Ishikawa (cell line): ENCODE measurements at regions not wholly inside any gene's neighbourhood (a gene's known extent, or its start where the extent isn't known, plus 50 kb on each side); places are given as distances from the start of the nearest gene placed in this dataset.

Experiments used
- CEBPB ChIP-seq: IDR thresholded peaks from 2 replicates; pipeline ENCODE4 v1.6.1; 2012
- CREB1 ChIP-seq: IDR thresholded peaks from 2 replicates; pipeline ENCODE4 v1.6.1; 2012; ENCODE audit warnings: low read depth
- EGR1 ChIP-seq: IDR thresholded peaks from 2 replicates; pipeline ENCODE4 v1.6.1; 2012
- EP300 ChIP-seq: IDR thresholded peaks from 2 replicates; pipeline ENCODE4 v1.6.1; 2012; ENCODE audit warnings: borderline replicate concordance
- FOXM1 ChIP-seq: IDR thresholded peaks from 2 replicates; pipeline ENCODE4 v1.6.1; 2012; ENCODE audit warnings: low read depth, borderline replicate concordance
- MAX ChIP-seq: IDR thresholded peaks from 2 replicates; pipeline ENCODE4 v1.6.1; 2012
- NFIC ChIP-seq: IDR thresholded peaks from 2 replicates; pipeline ENCODE4 v1.6.1; 2012
- RAD21 ChIP-seq: IDR thresholded peaks from 2 replicates; pipeline ENCODE4 v1.6.1; 2012; ENCODE audit warnings: low read depth
- REST ChIP-seq: IDR thresholded peaks from 2 replicates; pipeline ENCODE4 v1.6.1; 2012; ENCODE audit warnings: low read depth, mild to moderate bottlenecking
- TAF1 ChIP-seq: IDR thresholded peaks from 2 replicates; pipeline ENCODE4 v1.6.1; 2012; ENCODE audit warnings: low read depth, mild to moderate bottlenecking
- TCF12 ChIP-seq: IDR thresholded peaks from 2 replicates; pipeline ENCODE4 v1.6.1; 2012; ENCODE audit warnings: low read depth
- TEAD4 ChIP-seq: IDR thresholded peaks from 2 replicates; pipeline ENCODE4 v1.6.1; 2012
- USF1 ChIP-seq: IDR thresholded peaks from 2 replicates; pipeline ENCODE4 v1.6.1; 2012
- YY1 ChIP-seq: IDR thresholded peaks from 2 replicates; pipeline ENCODE4 v1.6.1; 2012; ENCODE audit warnings: low read depth
- ZBTB7A ChIP-seq: IDR thresholded peaks from 2 replicates; pipeline ENCODE4 v1.6.1; 2012; ENCODE audit warnings: low read depth

- TF ChIP-seq MAX = no peak
- no peak for TF ChIP-seq NFIC
- no peak for TF ChIP-seq ZBTB7A
- TF ChIP-seq TAF1 = no peak
- TF ChIP-seq REST = no peak
- no peak for TF ChIP-seq CREB1
- no peak for TF ChIP-seq USF1
Observed at GRCh38 chr7:25965405-25966123, 186.4 kb upstream of the NFE2L3 start.

GRCh38 chr7:25966469-25966868 lies 185.5 kb upstream of the NFE2L3 start:
- no peak for TF ChIP-seq RAD21
- TF ChIP-seq ZBTB7A = no peak
- no peak for TF ChIP-seq CREB1
- no peak for TF ChIP-seq CEBPB
- no peak for TF ChIP-seq YY1
- no peak for TF ChIP-seq EP300
- TF ChIP-seq REST = no peak
- TF ChIP-seq MAX = no peak
- no peak for TF ChIP-seq EGR1
- TF ChIP-seq USF1 = no peak
- TF ChIP-seq TEAD4 = no peak
- TF ChIP-seq TAF1 = no peak
- no peak for TF ChIP-seq FOXM1
- no peak for TF ChIP-seq NFIC

- TF ChIP-seq USF1 = no peak
- no peak for TF ChIP-seq REST
- no peak for TF ChIP-seq FOXM1
- no peak for TF ChIP-seq MAX
- no peak for TF ChIP-seq TCF12
Observed at GRCh38 chr7:25967278-25968204, 184.5 kb upstream of the NFE2L3 start.
